ENCODE measurements at regions not wholly inside any gene's neighbourhood (a gene's known extent, or its start where the extent isn't known, plus 50 kb on each side); places are given as distances from the start of the nearest gene placed in this dataset.

- no peaks in the 10 kb centered on the region for H3K9me3 ChIP-seq (ENCODE audit: control insufficient read depth, low read depth, low read length)
- H3K27ac ChIP-seq (ENCODE audit: control insufficient read depth, insufficient read depth, low read length) = no peak overlapping the region
- H2AFZ ChIP-seq (ENCODE audit: control insufficient read depth, low read length) = no peak overlapping the region
- no peaks in the 10 kb centered on the region for H3K36me3 ChIP-seq (ENCODE audit: control insufficient read depth in 2 of 2, extremely low read depth in 1 of 2, insufficient read depth in 2 of 2, low read length in 2 of 2)
- no peak for DNase-seq (ENCODE audit: low read depth, low spot score)
- dilution Hi-C loops (cut with MboI; ENCODE audit: extremely low pct_ligation_motif_present, low sequenced_read_pairs) = no loop called here
- no peak overlapping the region for H3K9ac ChIP-seq (ENCODE audit: control insufficient read depth, extremely low read depth, insufficient read depth, low read length)
- peaks cover 33% of the 10 kb centered on the region for H3K27me3 ChIP-seq (ENCODE audit: control insufficient read depth, extremely low read depth, insufficient read depth, low read length)
- H3K4me2 ChIP-seq (ENCODE audit: control insufficient read depth, extremely low read depth, insufficient read depth, low read depth, low read length) = no peak overlapping the region
- no peaks in the 10 kb centered on the region for H4K20me1 ChIP-seq (ENCODE audit: control insufficient read depth, extremely low read depth, insufficient read depth, low read length)
- H3K4me3 ChIP-seq (ENCODE audit: control insufficient read depth in 2 of 3, extremely low read depth in 1 of 3, insufficient read depth in 2 of 3, low read depth in 1 of 3, low read length in 3 of 3) = no peak overlapping the region
- no peaks in the 10 kb centered on the region for H3K4me1 ChIP-seq (ENCODE audit: control insufficient read depth, extremely low read depth, insufficient read depth, low read length)
- no peaks in the 10 kb centered on the region for H3K79me2 ChIP-seq (ENCODE audit: control insufficient read depth, insufficient read depth, low read length)
- TF ChIP-seq EZH2 (IDR thresholded peaks at IDR 0.05; ENCODE audit: low read length) (no peak), CTCF (optimal IDR thresholded peaks at IDR 0.05 in 1 of 3, IDR thresholded peaks at IDR 0.05 in 1 of 3, conservative IDR thresholded peaks at IDR 0.05 in 1 of 3; ENCODE audit: extremely low read depth in 1 of 3, insufficient read depth in 2 of 3, low read length in 3 of 3) (no peak)
- H3K9me1 ChIP-seq (ENCODE audit: control insufficient read depth, extremely low read depth, insufficient read depth, low read length) = no peaks in the 10 kb centered on the region
- no peak for FAIRE-seq
Observed at GRCh38 chr20:51080516-51080915, 57.6 kb upstream of the KCNG1 start.

- H3K4me3 ChIP-seq (ENCODE audit: control insufficient read depth in 2 of 3, extremely low read depth in 1 of 3, insufficient read depth in 2 of 3, low read depth in 1 of 3, low read length in 3 of 3) = no peak overlapping the region
- no peaks in the 10 kb centered on the region for H3K9me3 ChIP-seq (ENCODE audit: control insufficient read depth, low read depth, low read length)
- FAIRE-seq = no peak
- no peak overlapping the region for H3K9ac ChIP-seq (ENCODE audit: control insufficient read depth, extremely low read depth, insufficient read depth, low read length)
- TF ChIP-seq EZH2 (IDR thresholded peaks at IDR 0.05; ENCODE audit: low read length) (no peak), CTCF (optimal IDR thresholded peaks at IDR 0.05 in 1 of 3, IDR thresholded peaks at IDR 0.05 in 1 of 3, conservative IDR thresholded peaks at IDR 0.05 in 1 of 3; ENCODE audit: extremely low read depth in 1 of 3, insufficient read depth in 2 of 3, low read length in 3 of 3) (no peak)
- H3K27ac ChIP-seq (ENCODE audit: control insufficient read depth, insufficient read depth, low read length) = no peak overlapping the region
- H3K4me2 ChIP-seq (ENCODE audit: control insufficient read depth, extremely low read depth, insufficient read depth, low read depth, low read length) = no peak overlapping the region
- H3K27me3 ChIP-seq (ENCODE audit: control insufficient read depth, extremely low read depth, insufficient read depth, low read length) = peaks cover 32% of the 10 kb centered on the region
- no peaks in the 10 kb centered on the region for H3K9me1 ChIP-seq (ENCODE audit: control insufficient read depth, extremely low read depth, insufficient read depth, low read length)
- H3K79me2 ChIP-seq (ENCODE audit: control insufficient read depth, insufficient read depth, low read length) = no peaks in the 10 kb centered on the region
- no peak overlapping the region for H2AFZ ChIP-seq (ENCODE audit: control insufficient read depth, low read length)
- no peaks in the 10 kb centered on the region for H3K4me1 ChIP-seq (ENCODE audit: control insufficient read depth, extremely low read depth, insufficient read depth, low read length)
- dilution Hi-C loops (cut with MboI; ENCODE audit: extremely low pct_ligation_motif_present, low sequenced_read_pairs) = no loop called here
- DNase-seq (ENCODE audit: low read depth, low spot score) = no peak
- no peaks in the 10 kb centered on the region for H4K20me1 ChIP-seq (ENCODE audit: control insufficient read depth, extremely low read depth, insufficient read depth, low read length)
- no peaks in the 10 kb centered on the region for H3K36me3 ChIP-seq (ENCODE audit: control insufficient read depth in 2 of 2, extremely low read depth in 1 of 2, insufficient read depth in 2 of 2, low read length in 2 of 2)
Observed at GRCh38 chr20:51079488-51079887, 56.6 kb upstream of the KCNG1 start.
